OCI-LY1 (cell line): ENCODE measurements at regions not wholly inside any gene's neighbourhood (a gene's known extent, or its start where the extent isn't known, plus 50 kb on each side); places are given as distances from the start of the nearest gene placed in this dataset.
A peak's percentile ranks its signal among the peaks of the same experiment; 100 is the strongest.

Source experiments
- H2AFZ ChIP-seq: fragments of 200-600 bp; sonication (generic), shearing (Covaris generic); 2 replicates; pipeline ENCODE4 v1.6.0; 2014; ENCODE audit warnings: antibody characterized with exemption, mild to moderate bottlenecking, low read length
- H3F3A ChIP-seq: fragments of 200-600 bp; sonication (generic), shearing (Covaris generic); 2 replicates; pipeline ENCODE4 v1.6.0; 2014; ENCODE audit warnings: mild to moderate bottlenecking, antibody characterized with exemption, low read length, moderate library complexity; ENCODE audit not compliant: insufficient read depth
- H3K27ac ChIP-seq: fragments of 200-600 bp; sonication (generic); 2 replicates; pipeline ENCODE4 v1.5.1; 2014; ENCODE audit warnings: low read length, mixed run types, mild to moderate bottlenecking, low read depth; ENCODE audit not compliant: poor library complexity, severe bottlenecking
- H3K27me3 ChIP-seq: fragments of 200-600 bp; sonication (generic); 2 replicates; pipeline ENCODE4 v1.6.0; 2014; ENCODE audit warnings: antibody characterized with exemption, mild to moderate bottlenecking, low read length, moderate library complexity; ENCODE audit not compliant: insufficient read depth
- H3K36me3 ChIP-seq: fragments of 200-600 bp; sonication (generic); 2 replicates; pipeline ENCODE4 v1.6.1; 2014; ENCODE audit warnings: mild to moderate bottlenecking, antibody characterized with exemption, low read length, moderate library complexity, mixed read lengths; ENCODE audit not compliant: insufficient read depth
- H3K4me1 ChIP-seq: fragments of 200-600 bp; sonication (generic); 2 replicates; pipeline ENCODE4 v1.5.1; 2014; ENCODE audit warnings: mild to moderate bottlenecking, low read length, moderate library complexity; ENCODE audit not compliant: insufficient read depth, severe bottlenecking
- H3K4me2 ChIP-seq: fragments of 200-600 bp; sonication (generic), shearing (Covaris generic); 2 replicates; pipeline ENCODE4 v1.6.1; 2014; ENCODE audit warnings: low read length
- H3K4me3 ChIP-seq: fragments of 200-600 bp; sonication (generic); 2 replicates; pipeline ENCODE4 v1.5.1; 2014; ENCODE audit warnings: low read length, low read depth, mild to moderate bottlenecking, mixed read lengths; ENCODE audit not compliant: poor library complexity, severe bottlenecking
- H3K79me2 ChIP-seq: fragments of 200-600 bp; shearing (Covaris generic); 2 replicates; pipeline ENCODE4 v1.6.1; 2016; ENCODE audit warnings: mixed run types, low read length, mixed read lengths; ENCODE audit not compliant: insufficient read depth
- H3K9ac ChIP-seq: fragments of 200-600 bp; sonication (generic), shearing (Covaris generic); 2 replicates; pipeline ENCODE4 v1.6.1; 2014; ENCODE audit warnings: mild to moderate bottlenecking, low read length, mixed read lengths
- H3K9me2 ChIP-seq: fragments of 200-600 bp; sonication (generic), shearing (Covaris generic); 2 replicates; pipeline ENCODE4 v1.6.1; 2014; ENCODE audit warnings: low read depth, mild to moderate bottlenecking, low read length, mixed read lengths
- H3K9me3 ChIP-seq: fragments of 200-600 bp; shearing (Covaris generic); 2 replicates; pipeline ENCODE4 v1.6.1; 2014; ENCODE audit warnings: low read length, mixed read lengths
- H4K20me1 ChIP-seq: fragments of 200-600 bp; sonication (generic), shearing (Covaris generic); 2 replicates; pipeline ENCODE4 v1.6.0; 2016; ENCODE audit warnings: mild to moderate bottlenecking, low read length; ENCODE audit not compliant: insufficient read depth
- EZH2 ChIP-seq: fragments of 200-600 bp; sonication (generic), shearing (Covaris generic); IDR thresholded peaks from 2 replicates; pipeline ENCODE4 v1.8.0; 2017; ENCODE audit warnings: borderline replicate concordance, mixed run types, mild to moderate bottlenecking, antibody characterized with exemption, low read length, moderate library complexity, mixed read lengths
- TF ChIP-seq, protein P1 (sequence below): fragments of 200-600 bp; sonication (generic), shearing (Covaris generic); IDR thresholded peaks from 2 replicates; pipeline ENCODE4 v1.5.1; 2017; ENCODE audit warnings: mild to moderate bottlenecking, antibody characterized with exemption, low read length, moderate library complexity, mixed read lengths

DNA sequence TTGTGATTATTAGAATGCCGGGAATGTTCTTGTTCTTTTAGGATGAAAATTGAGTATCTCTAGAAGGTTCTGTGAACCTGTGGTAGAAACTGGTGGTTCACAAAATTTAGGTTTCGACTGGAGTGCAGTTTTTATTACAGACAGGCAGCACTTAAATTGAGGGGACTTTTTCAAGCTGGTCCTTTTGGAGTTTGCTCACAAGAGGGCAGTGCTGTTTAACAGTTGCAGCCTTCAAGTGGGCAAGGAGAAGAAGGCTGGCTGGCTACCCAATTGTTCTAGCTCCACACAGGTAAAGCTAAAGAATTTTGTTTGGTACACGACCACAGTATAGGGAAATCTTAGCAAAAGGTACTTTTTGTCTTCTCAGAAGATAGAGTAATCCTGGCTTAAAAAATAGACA is 233.6 kb downstream of the SNX13 start:
- H2AFZ ChIP-seq = no peak overlapping the region
- H3K27me3 ChIP-seq = no peaks in the 10 kb centered on the region

DNA sequence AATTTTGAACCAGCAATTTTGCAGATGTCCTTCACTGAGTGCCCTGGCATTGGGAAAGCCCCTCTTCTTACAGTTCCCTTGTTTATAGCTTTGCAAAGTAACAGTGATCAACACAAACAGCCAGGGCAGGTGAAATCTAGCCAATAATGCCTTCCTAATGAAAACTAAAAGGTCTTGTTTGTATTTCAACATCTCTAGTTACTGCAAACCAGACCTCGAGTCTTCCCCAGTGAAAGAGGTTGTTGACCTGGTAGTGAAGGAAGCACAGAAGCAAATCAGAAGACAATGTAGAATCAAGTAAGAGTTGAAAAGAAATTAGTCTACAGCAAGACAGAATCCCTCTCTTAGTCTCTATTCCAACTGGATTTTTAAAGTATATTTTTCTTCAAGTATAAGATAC is 231.2 kb downstream of the SNX13 start:
- no peaks in the 10 kb centered on the region for H3F3A ChIP-seq
- H3K4me3 ChIP-seq = no peak overlapping the region
- no peak overlapping the region for H3K27ac ChIP-seq
- no peaks in the 10 kb centered on the region for H4K20me1 ChIP-seq
- no peaks in the 10 kb centered on the region for H3K79me2 ChIP-seq
- H2AFZ ChIP-seq = no peak overlapping the region
- H3K9me2 ChIP-seq = no peaks in the 10 kb centered on the region
- TF ChIP-seq EZH2 = no peak
- TF ChIP-seq, protein P1, sequence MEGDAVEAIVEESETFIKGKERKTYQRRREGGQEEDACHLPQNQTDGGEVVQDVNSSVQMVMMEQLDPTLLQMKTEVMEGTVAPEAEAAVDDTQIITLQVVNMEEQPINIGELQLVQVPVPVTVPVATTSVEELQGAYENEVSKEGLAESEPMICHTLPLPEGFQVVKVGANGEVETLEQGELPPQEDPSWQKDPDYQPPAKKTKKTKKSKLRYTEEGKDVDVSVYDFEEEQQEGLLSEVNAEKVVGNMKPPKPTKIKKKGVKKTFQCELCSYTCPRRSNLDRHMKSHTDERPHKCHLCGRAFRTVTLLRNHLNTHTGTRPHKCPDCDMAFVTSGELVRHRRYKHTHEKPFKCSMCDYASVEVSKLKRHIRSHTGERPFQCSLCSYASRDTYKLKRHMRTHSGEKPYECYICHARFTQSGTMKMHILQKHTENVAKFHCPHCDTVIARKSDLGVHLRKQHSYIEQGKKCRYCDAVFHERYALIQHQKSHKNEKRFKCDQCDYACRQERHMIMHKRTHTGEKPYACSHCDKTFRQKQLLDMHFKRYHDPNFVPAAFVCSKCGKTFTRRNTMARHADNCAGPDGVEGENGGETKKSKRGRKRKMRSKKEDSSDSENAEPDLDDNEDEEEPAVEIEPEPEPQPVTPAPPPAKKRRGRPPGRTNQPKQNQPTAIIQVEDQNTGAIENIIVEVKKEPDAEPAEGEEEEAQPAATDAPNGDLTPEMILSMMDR = no peak
- no peak overlapping the region for H3K4me2 ChIP-seq
- H3K9ac ChIP-seq = no peak overlapping the region
- no peaks in the 10 kb centered on the region for H3K4me1 ChIP-seq
- H3K27me3 ChIP-seq = no peaks in the 10 kb centered on the region
- no peaks in the 10 kb centered on the region for H3K9me3 ChIP-seq
- H3K36me3 ChIP-seq = no peaks in the 10 kb centered on the region

More for the DNA sequence above, 233.6 kb downstream of the SNX13 start:
- no peaks in the 10 kb centered on the region for H3K79me2 ChIP-seq
- H4K20me1 ChIP-seq = no peaks in the 10 kb centered on the region
- H3K9ac ChIP-seq = no peak overlapping the region
- H3K9me2 ChIP-seq = no peaks in the 10 kb centered on the region
- no peak overlapping the region for H3K27ac ChIP-seq
- H3K4me2 ChIP-seq = no peak overlapping the region
- no peaks in the 10 kb centered on the region for H3K9me3 ChIP-seq
- H3K4me3 ChIP-seq = no peak overlapping the region
- H3K36me3 ChIP-seq = no peaks in the 10 kb centered on the region
- TF ChIP-seq, protein P1 = peak; percentile 79
- TF ChIP-seq EZH2 = no peak
- H3K4me1 ChIP-seq = no peaks in the 10 kb centered on the region
- H3F3A ChIP-seq = no peaks in the 10 kb centered on the region

DNA sequence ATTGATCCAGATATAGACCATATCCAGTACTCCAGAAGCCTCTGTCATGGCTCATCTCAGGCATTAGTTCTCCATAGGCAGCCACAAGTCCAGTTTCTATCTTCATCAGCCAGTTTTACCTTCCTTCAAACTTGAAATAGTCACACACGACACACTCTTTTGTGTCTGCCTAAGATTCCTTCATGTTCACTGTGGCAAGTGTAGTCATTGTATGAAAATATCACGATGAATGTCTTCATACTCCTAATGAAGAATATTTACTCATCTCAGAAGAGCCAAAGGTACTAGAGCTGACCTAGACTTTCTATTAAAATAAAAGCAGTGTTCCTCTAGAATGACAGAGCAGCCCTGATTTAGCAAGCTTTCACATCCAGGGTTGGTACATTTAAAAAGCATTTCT is 230.7 kb downstream of the SNX13 start:
- no peaks in the 10 kb centered on the region for H3K79me2 ChIP-seq
- H3K4me2 ChIP-seq = no peak overlapping the region
- H3K9me2 ChIP-seq = no peaks in the 10 kb centered on the region
- H3F3A ChIP-seq = no peaks in the 10 kb centered on the region
- no peak overlapping the region for H3K27ac ChIP-seq
- no peaks in the 10 kb centered on the region for H3K36me3 ChIP-seq
- no peaks in the 10 kb centered on the region for H3K4me1 ChIP-seq
- no peak overlapping the region for H2AFZ ChIP-seq
- H3K9ac ChIP-seq = no peak overlapping the region
- no peaks in the 10 kb centered on the region for H3K9me3 ChIP-seq
- no peaks in the 10 kb centered on the region for H4K20me1 ChIP-seq
- no peaks in the 10 kb centered on the region for H3K27me3 ChIP-seq
- no peak for TF ChIP-seq EZH2
- TF ChIP-seq, protein P1 = no peak
- H3K4me3 ChIP-seq = no peak overlapping the region
